Endothelial cell (in vitro differentiated cells): ENCODE measurements at regions not wholly inside any gene's neighbourhood (a gene's known extent, or its start where the extent isn't known, plus 50 kb on each side); places are given as distances from the start of the nearest gene placed in this dataset.

Source experiments
- DNase-seq: peaks from one replicate; pipeline ENCODE4 v3.0.0; 2021; ENCODE audit warnings: low spot score
- H3K27ac Mint-ChIP-seq: one replicate; pipeline ENCODE4 v1.8.0; 2021; ENCODE audit warnings: mixed read lengths, inconsistent platforms; ENCODE audit not compliant: unreplicated experiment
- H3K27me3 Mint-ChIP-seq: one replicate; pipeline ENCODE4 v1.8.0; 2021; ENCODE audit warnings: mild to moderate bottlenecking, moderate library complexity, mixed read lengths, inconsistent platforms; ENCODE audit not compliant: unreplicated experiment
- H3K36me3 Mint-ChIP-seq: one replicate; pipeline ENCODE4 v1.8.0; 2021; ENCODE audit warnings: mild to moderate bottlenecking, low read depth, mixed read lengths, inconsistent platforms; ENCODE audit not compliant: unreplicated experiment
- H3K4me1 Mint-ChIP-seq: one replicate; pipeline ENCODE4 v1.8.0; 2021; ENCODE audit warnings: mild to moderate bottlenecking, mixed read lengths, inconsistent platforms; ENCODE audit not compliant: unreplicated experiment
- H3K4me3 Mint-ChIP-seq: one replicate; pipeline ENCODE4 v1.8.0; 2021; ENCODE audit warnings: mild to moderate bottlenecking, mixed read lengths, inconsistent platforms; ENCODE audit not compliant: unreplicated experiment
- H3K9me3 Mint-ChIP-seq: one replicate; pipeline ENCODE4 v1.8.0; 2021; ENCODE audit warnings: mixed read lengths, inconsistent platforms; ENCODE audit not compliant: unreplicated experiment
- CTCF ChIP-seq: fragments of 200-600 bp; sonication (generic); IDR thresholded peaks from one replicate; pipeline ENCODE4 v1.5.0; 2021; ENCODE audit warnings: antibody characterized with exemption; ENCODE audit not compliant: unreplicated experiment

GRCh38 chr1:89453123-89453972, 71.3 kb upstream of the LRRC8B start:
- no peak for DNase-seq
- no peak overlapping the region for H3K27ac Mint-ChIP-seq
- H3K4me1 Mint-ChIP-seq, result no peaks in the 10 kb centered on the region
- H3K27me3 Mint-ChIP-seq, result no peaks in the 10 kb centered on the region
- no peak overlapping the region for H3K4me3 Mint-ChIP-seq
- no peak for TF ChIP-seq CTCF
- H3K36me3 Mint-ChIP-seq, result no peaks in the 10 kb centered on the region
- no peaks in the 10 kb centered on the region for H3K9me3 Mint-ChIP-seq

DNA sequence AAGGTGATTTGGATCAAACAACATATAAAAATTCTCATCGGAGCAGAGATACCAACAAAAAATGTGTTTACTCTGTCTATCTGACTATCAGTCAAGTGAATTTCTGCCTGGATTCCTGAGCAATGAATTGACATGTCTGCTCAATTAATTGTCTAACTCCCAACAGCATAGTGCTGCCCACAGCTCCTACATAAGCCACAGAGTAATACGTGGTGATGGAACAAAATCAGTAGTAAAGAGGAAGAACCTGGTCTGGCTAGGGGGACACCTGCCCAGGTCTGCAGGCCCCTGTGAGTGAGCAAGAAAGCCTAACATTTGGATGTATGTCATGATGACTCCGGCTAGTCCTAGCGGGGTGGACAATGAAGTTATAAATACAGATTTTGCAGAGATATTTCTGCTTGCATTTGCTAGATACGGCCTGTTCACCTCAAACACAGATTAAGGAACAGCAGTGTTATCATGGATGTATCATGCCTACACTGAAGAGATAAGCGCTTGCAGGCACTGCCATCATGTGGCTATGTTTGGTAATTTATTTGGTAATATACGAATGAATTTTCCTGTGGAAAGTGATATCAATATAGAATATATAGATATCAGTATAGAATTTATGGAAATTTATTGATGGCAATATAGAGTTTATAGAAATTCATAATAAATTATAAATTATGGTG, 69.6 kb upstream of the LRRC8B start:
- H3K9me3 Mint-ChIP-seq, result no peaks in the 10 kb centered on the region
- peak; percentile 61 for TF ChIP-seq CTCF
- H3K4me1 Mint-ChIP-seq, result no peaks in the 10 kb centered on the region
- DNase-seq, result peak; percentile 46
- H3K27me3 Mint-ChIP-seq, result no peaks in the 10 kb centered on the region
- H3K36me3 Mint-ChIP-seq, result no peaks in the 10 kb centered on the region
- no peak overlapping the region for H3K27ac Mint-ChIP-seq
- no peak overlapping the region for H3K4me3 Mint-ChIP-seq

DNA sequence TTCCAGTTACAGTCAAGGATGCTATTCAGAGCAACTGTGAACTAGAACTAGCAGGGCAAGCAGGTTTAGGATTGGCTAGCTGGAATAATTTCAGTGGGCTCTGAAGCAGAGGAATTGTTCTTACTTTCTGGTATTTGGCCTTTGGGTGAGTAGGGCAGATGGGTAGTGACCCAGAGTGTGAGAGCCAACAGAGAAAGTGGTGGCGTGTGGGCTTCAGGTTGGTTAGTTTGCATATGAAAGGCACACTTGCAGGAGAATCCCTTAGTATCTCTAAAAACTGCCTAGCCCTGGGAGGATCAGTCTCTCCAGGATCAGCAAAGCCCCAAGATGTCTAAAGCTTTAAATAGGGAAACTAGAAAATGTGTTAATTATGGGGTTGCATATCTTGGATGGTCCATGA, 67.6 kb upstream of the LRRC8B start:
- no peaks in the 10 kb centered on the region for H3K9me3 Mint-ChIP-seq
- no peaks in the 10 kb centered on the region for H3K4me1 Mint-ChIP-seq
- no peak overlapping the region for H3K27ac Mint-ChIP-seq
- H3K4me3 Mint-ChIP-seq, result no peak overlapping the region
- no peaks in the 10 kb centered on the region for H3K36me3 Mint-ChIP-seq
- no peak for DNase-seq
- TF ChIP-seq CTCF, result no peak
- no peaks in the 10 kb centered on the region for H3K27me3 Mint-ChIP-seq

GRCh38 chr1:89459081-89459480, 65.5 kb upstream of the LRRC8B start:
- Mint-ChIP-seq H3K4me3 (no peak overlapping the region), H3K27ac (no peak overlapping the region), H3K27me3 (no peaks in the 10 kb centered on the region), H3K4me1 (no peaks in the 10 kb centered on the region), H3K36me3 (no peaks in the 10 kb centered on the region), H3K9me3 (no peaks in the 10 kb centered on the region)
- TF ChIP-seq CTCF, result no peak
- no peak for DNase-seq

- peaks cover 3% of the 10 kb centered on the region for H3K4me1 Mint-ChIP-seq
- no peaks in the 10 kb centered on the region for H3K9me3 Mint-ChIP-seq
- no peak for TF ChIP-seq CTCF
- H3K27ac Mint-ChIP-seq, result no peak overlapping the region
- H3K4me3 Mint-ChIP-seq, result no peak overlapping the region
- H3K36me3 Mint-ChIP-seq, result no peaks in the 10 kb centered on the region
- no peaks in the 10 kb centered on the region for H3K27me3 Mint-ChIP-seq
- no peak for DNase-seq
Measured at GRCh38 chr1:89460325-89460724, 64.3 kb upstream of the LRRC8B start.
